ENCODE measurements at regions not wholly inside any gene's neighbourhood (a gene's known extent, or its start where the extent isn't known, plus 50 kb on each side); places are given as distances from the start of the nearest gene placed in this dataset.
"Not testable (repeated sequence)": the region's sequence is repeated elsewhere in the genome, so short reads cannot be mapped to it uniquely, and the experiment has no call there.

DNA sequence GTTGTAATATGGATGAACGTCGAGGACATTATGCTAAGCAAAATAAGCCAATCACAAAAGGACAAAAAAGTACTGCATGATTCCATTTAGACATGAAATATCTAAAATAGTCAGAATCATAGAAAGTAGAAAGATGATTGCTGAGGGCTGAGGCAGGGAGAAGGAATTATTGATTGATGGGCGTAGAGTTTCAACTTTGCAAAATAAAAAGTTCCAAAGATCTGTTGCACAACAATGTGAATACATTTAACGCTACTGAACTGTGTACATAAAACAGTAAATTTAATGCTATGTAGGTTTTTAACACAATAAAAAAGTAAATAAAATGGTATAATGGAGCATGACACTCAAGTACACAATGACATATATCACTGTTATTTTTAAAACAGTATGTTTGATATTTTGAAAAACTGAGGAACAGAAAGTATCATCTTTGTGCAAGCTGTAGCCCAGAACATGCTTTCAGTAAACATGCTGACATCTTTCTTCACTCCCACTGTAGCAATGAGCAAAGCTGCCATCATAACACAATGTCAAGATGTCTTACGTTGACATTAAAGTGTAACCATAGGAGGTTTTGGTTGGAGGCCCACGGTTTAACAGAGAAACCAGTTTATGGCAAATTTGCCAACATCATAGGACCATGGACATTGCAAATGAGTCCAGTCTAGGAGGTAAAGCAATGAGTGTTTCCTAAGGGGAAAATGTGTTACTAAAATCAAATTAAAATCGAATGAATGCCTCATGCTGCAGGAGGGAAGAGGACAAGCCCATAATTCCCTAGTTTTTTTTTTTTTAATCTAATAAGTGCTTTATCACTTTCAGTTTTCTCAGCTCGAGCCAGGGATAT lies 125.8 kb upstream of the SGCD start:
- CTCF ChIA-PET = interaction anchor here (0.7 kb wide), 1 partner anchor 54 kb away, joined by 3 read pairs; no protein-coding TSS in a partner anchor
- POLR2A ChIA-PET = no interaction called here

DNA sequence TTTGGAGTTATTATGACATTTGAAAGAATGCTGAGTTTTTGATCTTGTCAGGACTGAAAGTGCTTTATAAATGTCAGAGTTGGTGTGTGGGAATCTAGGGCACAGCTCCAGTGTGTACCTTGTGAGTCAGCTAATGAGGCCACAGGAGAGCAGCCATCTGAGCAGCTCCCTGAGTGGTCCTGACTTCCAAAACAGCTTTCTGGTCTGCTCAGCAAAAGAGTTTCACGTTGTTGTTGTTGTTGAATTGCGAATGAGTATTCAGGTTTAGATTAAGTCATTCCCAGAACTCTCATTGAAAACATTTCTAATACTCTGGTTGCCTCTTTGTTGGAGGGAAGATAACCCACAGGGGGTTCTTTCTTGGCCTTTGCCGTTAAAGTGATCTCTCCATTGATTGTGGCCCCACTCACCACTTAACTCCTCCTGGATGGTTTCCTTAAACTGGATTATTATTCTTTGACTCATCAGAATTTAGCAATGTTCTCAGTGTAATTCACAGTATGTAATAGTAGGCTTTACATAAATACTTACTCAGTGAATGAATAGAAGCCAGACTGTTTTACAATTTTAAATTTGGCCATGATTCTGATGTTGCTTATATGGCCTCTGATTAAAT lies 125.1 kb upstream of the SGCD start:
- CTCF ChIA-PET = interaction anchor here (0.7 kb wide), 1 partner anchor 55 kb away, joined by 3 read pairs; no protein-coding TSS in a partner anchor
- POLR2A ChIA-PET = no interaction called here

DNA sequence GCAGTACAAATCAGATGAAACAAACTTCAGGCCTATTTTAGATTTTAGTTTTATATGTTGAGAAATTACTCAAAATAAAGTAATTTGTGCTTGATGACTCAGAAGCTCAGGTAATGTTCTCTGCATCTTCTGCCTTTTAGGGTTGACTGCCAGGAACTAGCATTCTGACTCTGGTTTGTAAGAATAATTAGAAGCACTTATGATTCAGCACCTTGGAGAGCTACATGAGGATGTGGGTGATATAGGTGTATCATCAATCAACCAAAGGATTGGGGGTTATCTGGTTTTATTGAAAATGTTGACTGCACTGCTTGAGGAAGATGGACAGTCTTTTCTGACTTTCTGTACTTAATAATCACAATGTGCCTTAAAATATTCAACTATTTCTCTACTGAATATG lies 118.7 kb upstream of the SGCD start:
- ChIA-PET CTCF (no interaction called here), POLR2A (no interaction called here)

DNA sequence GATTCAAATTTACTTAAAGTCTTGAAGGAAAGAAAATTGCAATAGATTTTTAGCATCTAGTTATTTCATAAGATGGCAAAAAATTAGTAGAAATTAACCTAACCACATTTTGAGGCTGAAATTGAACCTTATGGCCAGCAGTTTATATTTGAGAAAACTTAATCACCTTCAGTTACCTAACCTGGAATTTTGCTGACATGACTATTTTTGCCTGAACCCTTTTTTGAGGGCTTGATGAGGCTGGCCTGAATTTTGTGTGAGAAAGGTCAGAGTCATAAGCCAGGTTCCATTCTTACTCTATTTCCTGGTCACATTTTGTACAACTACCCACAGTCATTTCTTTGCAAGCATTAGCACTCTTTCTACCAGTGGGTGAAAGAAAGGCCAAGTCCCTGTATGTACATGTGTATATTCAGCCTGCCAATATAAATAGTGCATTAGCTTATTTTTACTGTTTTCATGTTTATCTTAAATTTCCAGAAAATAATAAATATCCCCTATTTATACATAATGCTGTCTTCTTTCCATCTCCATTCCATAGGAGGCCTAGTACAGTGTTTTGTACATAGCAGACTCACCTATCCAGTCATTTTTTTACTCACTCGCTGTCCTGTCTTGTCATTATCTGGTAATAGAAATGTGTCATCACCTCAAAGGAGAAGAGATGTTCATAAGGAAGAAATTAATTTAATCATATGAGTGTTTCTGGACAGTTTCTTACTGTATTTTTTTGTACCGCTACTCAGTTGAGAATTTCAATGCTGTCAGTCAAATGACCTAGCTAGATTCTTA lies 108.4 kb upstream of the SGCD start:
- ChIA-PET CTCF (no interaction called here), POLR2A (no interaction called here)

DNA sequence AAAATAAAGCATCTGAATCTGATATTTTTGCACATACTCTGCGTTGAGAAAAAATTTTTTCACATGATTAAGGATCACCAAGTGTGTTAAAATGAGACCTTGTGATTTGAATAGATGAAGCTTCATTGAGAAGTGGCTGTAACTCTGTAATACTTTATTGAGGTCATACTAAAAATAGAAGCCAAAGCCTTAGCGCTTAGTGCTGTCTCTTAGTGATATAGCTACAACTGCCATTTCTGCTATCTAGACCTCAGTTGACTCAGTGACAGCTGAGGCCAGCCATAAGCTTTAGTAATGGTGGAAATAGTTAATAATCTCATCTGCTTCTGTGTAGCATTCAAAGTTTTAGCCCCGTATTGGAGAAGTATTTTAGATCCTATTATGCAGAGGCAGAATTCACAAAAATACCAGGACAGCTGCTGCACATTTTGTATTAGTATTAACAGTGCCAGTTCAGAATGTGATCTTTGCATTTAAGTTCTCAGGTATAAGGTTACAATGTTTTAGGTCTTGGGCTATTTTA lies 107.4 kb upstream of the SGCD start:
- POLR2A ChIA-PET = no interaction called here
- CTCF ChIA-PET = no interaction called here

DNA sequence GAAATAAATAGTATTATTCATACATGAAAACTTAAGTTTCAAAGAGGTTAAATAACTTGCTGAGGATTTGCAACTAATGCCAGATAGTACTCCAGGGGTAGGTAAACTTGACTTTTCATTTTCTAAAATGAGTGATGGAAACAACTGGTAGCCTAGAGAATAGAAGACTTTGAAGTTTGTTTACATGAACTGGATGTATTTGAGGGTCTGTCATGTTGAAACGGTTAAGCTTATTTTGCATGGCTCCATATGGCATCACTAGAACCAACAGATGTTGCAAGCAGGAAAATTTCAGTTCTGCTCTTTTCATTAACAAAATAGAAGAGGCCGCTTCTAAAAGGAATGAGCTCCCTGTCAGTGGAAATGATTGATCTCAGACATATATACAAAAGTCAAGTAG lies 105.1 kb upstream of the SGCD start:
- ChIA-PET POLR2A (no interaction called here), CTCF (no interaction called here)

DNA sequence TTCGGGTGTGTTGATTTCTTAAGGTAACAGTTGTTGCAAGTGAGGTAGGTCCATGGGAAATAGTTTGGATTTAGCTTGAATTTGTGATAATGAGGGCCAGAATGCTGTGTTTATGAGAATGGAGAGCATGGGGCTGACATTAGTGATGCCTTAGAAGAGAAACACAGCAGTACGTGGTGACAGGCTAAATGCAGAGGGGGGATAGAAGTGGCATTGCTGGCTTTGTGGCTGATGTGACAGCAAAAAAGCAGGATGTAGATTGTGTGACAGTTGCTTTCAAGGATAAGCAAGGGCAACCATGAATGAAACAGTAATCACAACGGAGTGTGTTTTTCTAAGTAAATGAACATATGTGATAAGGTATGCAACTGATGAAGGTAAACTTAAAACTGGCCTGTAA lies 103.4 kb upstream of the SGCD start:
- CTCF ChIA-PET = no interaction called here
- POLR2A ChIA-PET = no interaction called here

DNA sequence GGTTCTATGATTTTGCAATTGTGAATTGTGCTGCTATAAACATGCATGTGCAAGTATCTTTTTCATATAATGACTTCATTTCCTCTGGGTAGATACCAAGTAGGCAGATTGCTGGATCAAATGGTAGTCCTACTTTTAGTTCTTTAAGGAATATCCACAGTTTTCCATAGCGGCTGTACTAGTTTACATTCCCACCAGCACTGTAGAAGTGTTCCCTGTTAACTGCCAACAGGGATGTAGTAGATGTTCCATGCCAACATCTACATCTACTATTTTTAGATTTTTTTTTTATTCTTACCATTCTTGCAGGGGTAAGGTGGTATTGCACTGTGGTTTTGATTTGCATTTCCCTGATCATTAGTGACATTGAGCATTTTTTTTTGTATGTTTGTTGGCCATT lies 100.5 kb upstream of the SGCD start:
- CTCF ChIA-PET, POLR2A ChIA-PET: not testable (repeated sequence)

DNA sequence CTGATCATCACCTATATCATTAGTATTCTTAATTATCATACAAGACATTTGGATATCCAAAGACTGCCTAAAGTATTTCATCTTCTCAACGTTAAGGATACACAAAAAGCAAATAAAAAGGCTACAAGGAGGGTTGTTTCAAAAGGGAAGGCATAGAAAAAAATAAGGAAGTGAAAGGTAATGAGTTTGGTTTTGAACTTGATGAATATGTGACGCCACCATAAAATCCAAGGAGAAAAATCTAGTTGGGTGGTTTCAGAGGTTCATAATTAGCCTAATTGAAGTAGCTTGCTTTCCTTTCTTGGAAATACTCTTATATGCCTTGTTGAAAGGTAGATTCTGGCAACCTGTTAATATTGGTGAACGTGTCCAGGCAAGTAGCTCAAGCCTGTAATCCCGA lies 96.1 kb upstream of the SGCD start:
- POLR2A ChIA-PET = no interaction called here
- CTCF ChIA-PET = no interaction called here

DNA sequence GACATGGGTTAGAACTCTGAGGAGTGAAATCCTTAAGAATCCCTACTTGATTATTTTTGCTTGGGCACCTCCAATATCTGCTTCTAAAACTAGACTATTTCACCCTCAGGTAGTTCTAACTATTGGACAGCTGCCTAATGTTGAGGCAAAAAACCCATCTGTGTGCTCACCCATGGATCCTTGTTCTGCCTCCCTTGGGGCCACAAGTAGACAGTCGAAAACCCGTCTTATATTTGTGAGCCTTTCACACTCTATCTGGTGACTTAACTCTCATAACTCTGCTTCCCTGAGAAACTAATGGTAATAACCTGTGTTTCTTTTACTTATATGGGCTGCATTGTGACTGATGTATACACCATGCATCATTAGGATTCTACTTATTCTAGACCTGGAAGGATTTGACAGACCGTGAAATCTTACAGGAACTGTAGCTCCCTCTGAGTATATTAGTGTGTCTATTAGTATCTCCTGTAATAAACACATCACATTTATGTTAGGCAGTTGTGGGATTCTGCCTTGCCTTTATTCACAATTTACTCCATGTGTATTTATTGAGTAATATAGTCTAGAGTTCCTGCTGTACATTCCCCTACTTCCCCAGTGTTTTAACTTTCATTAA lies 94.6 kb upstream of the SGCD start:
- ChIA-PET CTCF (no interaction called here), POLR2A (no interaction called here)

DNA sequence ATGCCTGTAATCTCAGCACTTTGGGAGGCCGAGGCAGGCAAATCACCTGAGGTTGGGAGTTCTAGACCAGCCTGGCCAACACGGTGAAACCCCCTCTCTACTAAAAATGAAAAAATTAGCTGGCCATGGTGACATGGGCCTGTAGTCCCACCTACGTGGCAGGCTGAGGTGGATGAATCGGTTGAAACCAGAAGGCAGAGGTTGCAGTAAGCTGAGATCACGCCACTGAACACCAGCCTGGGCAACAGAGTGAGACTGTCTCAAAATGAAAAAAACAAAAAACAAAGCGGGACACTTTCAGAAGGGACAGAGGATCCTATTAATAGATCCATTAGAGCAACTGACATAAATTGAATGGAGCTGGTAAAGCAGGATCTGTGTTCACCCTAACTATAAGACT lies 89.6 kb upstream of the SGCD start:
- ChIA-PET POLR2A (no interaction called here), CTCF (no interaction called here)

DNA sequence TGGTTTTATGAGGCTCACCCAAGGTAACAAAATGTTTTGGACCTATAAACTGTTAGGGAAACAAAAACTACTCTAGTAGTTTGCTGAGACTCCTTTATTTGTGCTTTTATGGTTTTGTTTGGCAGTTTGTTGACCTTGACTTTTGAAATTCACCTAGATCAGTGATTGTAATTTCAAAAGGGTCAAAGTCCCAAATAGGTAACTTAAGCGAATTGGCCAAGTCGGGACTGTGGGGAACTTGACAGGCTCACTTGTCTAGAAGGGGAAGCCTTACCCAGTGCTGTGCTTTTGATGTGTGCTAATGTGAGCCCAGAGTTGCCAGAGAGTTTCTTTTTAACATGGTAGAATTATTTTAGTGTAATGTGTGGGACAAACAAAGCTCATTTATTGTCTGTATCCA lies 87.2 kb upstream of the SGCD start:
- POLR2A ChIA-PET = no interaction called here
- CTCF ChIA-PET = no interaction called here

DNA sequence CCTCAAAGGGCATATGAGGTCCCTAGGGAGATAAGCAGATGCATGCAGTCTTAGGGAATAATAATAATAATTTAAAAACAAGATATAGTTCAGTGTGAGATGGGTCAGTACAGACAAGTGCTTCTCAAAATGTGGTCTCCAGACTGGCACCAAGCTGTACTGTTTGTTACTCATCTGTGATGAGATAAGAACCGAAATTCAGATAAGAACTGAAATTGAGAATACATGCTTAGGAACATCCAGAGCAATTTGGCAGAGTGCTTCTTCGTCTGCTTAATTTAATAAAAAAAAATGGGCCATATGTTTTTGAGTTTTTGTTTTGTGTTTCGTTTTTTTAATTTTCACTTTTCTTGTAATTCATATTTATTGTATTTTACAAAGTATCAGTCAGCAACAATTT lies 86.5 kb upstream of the SGCD start:
- CTCF ChIA-PET = no interaction called here
- POLR2A ChIA-PET = no interaction called here

DNA sequence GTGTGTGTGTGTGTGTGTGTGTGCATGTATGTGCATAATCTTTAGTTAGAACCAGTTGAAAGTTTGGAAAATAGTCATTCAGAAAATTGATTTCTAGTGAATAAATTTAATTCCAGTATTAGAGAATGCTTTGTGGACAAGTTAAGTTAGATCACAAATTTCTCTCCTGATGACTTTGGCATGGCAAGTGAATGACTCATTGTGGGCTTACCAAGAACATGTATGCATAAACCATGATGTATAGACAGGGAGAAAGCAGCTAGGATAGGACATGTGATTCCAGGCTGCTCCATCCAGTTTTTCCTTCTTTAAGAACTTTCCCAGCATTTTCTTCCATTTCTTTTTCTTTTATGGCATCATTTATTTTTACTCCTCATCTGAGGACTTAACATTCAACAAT lies 85.7 kb upstream of the SGCD start:
- POLR2A ChIA-PET = no interaction called here

DNA sequence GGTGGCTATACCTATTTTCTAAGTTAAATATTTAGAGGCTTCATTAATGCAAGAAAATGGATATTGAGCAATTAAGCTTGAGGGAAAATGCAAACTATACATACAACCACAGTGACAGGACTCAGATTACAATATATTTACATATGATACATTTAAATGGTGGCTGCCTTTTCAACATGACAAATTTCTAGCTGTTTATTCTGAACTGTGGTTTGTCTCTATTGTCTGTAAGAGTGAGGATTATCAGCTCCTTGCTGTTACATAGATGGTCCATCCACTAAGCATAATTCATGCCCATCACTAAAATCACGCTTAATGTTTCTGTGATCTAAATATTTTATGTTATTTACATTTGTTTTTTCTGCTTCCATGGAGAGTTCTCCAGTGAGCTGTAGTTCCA lies 81.1 kb upstream of the SGCD start:
- CTCF ChIA-PET = no interaction called here
- POLR2A ChIA-PET = no interaction called here

More for the DNA sequence above, 85.7 kb upstream of the SGCD start:
- CTCF ChIA-PET = no interaction called here

DNA sequence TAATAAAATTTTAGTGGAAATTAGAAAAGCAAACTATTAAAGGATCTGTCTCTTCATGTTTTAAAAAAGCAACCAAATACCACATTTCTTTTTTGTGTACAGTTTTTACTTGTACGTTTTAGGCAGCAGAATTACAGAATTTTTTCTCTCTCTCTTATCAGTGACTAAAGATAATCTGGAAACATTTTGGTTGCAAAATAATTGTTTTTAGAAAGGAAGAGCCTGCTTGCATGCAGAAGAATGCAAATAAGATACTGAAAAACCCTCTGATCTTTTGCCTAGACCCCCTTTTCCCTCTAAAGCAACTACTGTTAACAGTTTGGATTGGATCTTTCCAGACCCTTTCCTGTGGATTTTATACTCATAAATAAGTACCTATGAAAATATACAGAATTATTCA lies 75.9 kb upstream of the SGCD start:
- ChIA-PET POLR2A (no interaction called here), CTCF (no interaction called here)

DNA sequence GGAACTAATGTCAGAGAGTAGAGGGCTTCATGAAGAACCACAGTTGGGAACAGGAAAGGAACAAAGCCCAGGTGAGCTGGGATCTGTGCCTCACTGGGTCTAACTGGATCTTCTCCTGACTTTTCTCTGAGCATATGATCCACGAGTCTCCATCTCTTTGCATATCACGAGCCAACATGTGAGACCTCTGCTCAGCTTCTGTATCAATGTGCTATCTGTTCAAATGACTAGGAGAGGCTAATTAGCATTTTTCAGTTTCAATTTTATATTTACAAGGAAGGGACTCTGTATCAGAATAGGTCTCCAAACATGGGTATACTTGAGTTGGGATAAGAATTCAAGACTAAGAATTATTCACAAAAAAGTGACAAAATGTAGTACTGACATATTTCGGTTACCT lies 73.8 kb upstream of the SGCD start:
- POLR2A ChIA-PET = no interaction called here
- CTCF ChIA-PET = no interaction called here

DNA sequence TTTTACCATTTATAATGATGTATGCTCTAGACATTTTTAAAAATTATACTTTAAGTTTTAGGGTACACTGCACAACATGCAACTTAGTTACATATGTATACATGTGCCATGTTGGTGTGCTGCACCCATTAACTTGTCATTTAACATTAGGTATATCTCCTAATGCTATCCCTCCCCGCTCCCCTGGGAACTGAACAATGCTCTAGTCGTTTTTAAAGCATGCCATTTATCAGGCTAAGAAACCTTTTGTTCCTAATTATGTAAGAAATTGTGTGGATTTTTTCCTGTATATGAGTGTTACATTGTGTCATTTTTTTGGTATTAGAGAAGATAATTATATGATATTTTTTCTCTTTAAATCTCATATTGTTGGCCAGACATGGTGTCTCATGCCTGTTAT lies 72.8 kb upstream of the SGCD start:
- ChIA-PET POLR2A (no interaction called here), CTCF (no interaction called here)

DNA sequence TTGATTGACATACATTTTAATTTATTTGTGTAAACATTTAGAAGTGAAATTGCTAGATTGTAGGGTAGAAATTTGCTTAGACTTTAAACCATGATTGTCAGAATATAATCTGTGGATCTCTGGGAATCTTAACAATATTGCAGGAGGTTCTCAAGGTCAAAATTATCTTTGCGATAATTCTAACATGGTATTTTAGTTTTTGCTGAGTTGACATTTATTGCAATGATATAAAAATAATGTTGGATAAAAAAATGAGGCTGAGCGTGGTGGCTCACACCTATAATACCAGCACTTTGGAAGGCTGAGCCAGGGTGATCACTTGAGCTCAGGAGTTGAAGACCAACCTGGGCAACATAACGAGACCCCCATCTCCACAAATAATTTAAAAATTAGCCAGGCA lies 70.3 kb upstream of the SGCD start:
- POLR2A ChIA-PET = no interaction called here
- CTCF ChIA-PET = no interaction called here

DNA sequence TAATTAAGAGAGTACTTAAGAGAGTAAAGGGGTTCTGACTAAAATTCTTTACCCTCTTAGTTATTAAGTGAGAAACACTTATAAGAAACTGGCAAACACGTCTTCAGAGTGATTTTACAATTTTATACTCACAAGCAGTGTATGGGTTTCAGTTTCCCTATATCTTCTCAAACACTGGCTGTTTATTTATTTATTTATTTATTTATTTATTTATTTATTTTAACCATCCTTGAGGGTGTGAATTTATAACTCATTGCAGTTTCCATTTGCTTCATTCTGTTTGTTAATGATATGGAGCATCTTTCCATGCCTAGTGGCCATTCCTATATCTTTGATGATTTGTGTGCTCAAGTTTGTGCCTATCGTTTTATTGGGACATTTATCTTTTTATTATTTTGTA lies 68.0 kb upstream of the SGCD start:
- CTCF ChIA-PET = interaction anchor here (0.6 kb wide), 1 partner anchor 115 kb away, joined by 4 read pairs; no protein-coding TSS in a partner anchor

DNA sequence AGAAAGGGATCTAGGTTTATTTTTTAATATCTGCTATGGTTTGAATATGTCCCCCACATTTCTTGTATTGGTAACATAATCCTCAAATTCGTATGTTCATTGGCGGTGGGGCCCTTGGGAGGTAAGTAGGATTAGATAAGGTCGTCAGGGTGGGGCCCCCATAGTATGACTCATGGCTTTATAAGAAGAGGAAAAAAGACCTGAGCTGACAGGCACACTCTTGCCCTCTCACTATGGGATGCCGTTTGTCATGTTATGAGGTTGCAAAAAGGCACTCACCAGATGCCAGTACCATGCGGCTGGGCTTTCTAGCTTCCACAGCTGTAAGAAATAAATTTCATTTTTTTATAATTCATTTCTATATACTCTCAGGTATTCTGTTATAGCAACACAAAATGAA lies 67.3 kb upstream of the SGCD start:
- ChIA-PET CTCF (no interaction called here), POLR2A (no interaction called here)

More for the DNA sequence above, 68.0 kb upstream of the SGCD start:
- POLR2A ChIA-PET = no interaction called here
